ENCODE measurements at regions not wholly inside any gene's neighbourhood (a gene's known extent, or its start where the extent isn't known, plus 50 kb on each side); places are given as distances from the start of the nearest gene placed in this dataset.

GRCh38 chr17:79560527-79560926, 50.3 kb downstream of the RBFOX3 start:
- WGBS, 5 donors = 64 to 78% (median 71%) methylated on average over 13 of the region's 13 CpGs
- Histone ChIP-seq H3K27ac (no peak overlapping the region), H3K27me3 (replicated peaks in 1 of 7) (peaks cover 0 to 93% (median 23%) of the 10 kb centered on the region in 7 donors), H3K36me3 (no peaks in the 10 kb centered on the region), H3K9me3 (no peaks in the 10 kb centered on the region), H3K4me3 (no peak overlapping the region), H3K4me1 (no peaks in the 10 kb centered on the region)
- peak; percentile 65 for DNase-seq
- intact Hi-C loops (cut with DNase I; ENCODE audit: low total_unique reads) = no loop called here
- no peak for TF ChIP-seq POLR2A (IDR thresholded peaks at IDR 0.05)
- no peak for TF ChIP-seq POLR2AphosphoS5 (IDR thresholded peaks at IDR 0.05)
- TF ChIP-seq CTCF (IDR thresholded peaks at IDR 0.05 in 8 of 11, conservative IDR thresholded peaks at IDR 0.05 in 3 of 11) = no peak

- no peak overlapping the region for H3K27ac ChIP-seq
- intact Hi-C loops (cut with DNase I; ENCODE audit: low total_unique reads) = no loop called here
- H3K9me3 ChIP-seq = no peaks in the 10 kb centered on the region
- TF ChIP-seq POLR2A (IDR thresholded peaks at IDR 0.05) (no peak), CTCF (IDR thresholded peaks at IDR 0.05 in 8 of 11, conservative IDR thresholded peaks at IDR 0.05 in 3 of 11) (no peak), POLR2AphosphoS5 (IDR thresholded peaks at IDR 0.05) (no peak)
- no peak overlapping the region for H3K4me3 ChIP-seq
- no peaks in the 10 kb centered on the region for H3K36me3 ChIP-seq
- 87 to 95% (median 87%) methylated on average over 2 of the region's 2 CpGs for WGBS, 5 donors
- no peaks in the 10 kb centered on the region for H3K4me1 ChIP-seq
- DNase-seq = no peak
- peaks cover 0 to 89% (median 23%) of the 10 kb centered on the region in 7 donors for H3K27me3 ChIP-seq (replicated peaks in 1 of 7)
Measured at GRCh38 chr17:79559111-79559887, 51.6 kb downstream of the RBFOX3 start.

- TF ChIP-seq CTCF (IDR thresholded peaks at IDR 0.05 in 8 of 11, conservative IDR thresholded peaks at IDR 0.05 in 3 of 11) = no peak
- no peak for TF ChIP-seq POLR2AphosphoS5 (IDR thresholded peaks at IDR 0.05)
- TF ChIP-seq POLR2A (IDR thresholded peaks at IDR 0.05) = no peak
- no peak overlapping the region for H3K4me3 ChIP-seq
- peaks cover 0 to 7% (median 3%) of the 10 kb centered on the region in 8 donors for H3K9me3 ChIP-seq
- intact Hi-C loops (cut with DNase I; ENCODE audit: low total_unique reads) = no loop called here
- peaks cover 0 to 81% (median 23%) of the 10 kb centered on the region in 7 donors for H3K27me3 ChIP-seq (replicated peaks in 1 of 7)
- no peaks in the 10 kb centered on the region for H3K4me1 ChIP-seq
- WGBS, 5 donors = 60 to 68% (median 66%) methylated on average over 22 to 24 of the region's 24 CpGs
- no peak overlapping the region for H3K27ac ChIP-seq
- no peaks in the 10 kb centered on the region for H3K36me3 ChIP-seq
- DNase-seq = no peak
Measured at GRCh38 chr17:79558091-79558900, 52.6 kb downstream of the RBFOX3 start.
